ENCODE measurements at regions not wholly inside any gene's neighbourhood (a gene's known extent, or its start where the extent isn't known, plus 50 kb on each side); places are given as distances from the start of the nearest gene placed in this dataset.

- no peak overlapping the region for H3K4me3 ChIP-seq (ENCODE audit: low read depth, low read length)
- no peak for TF ChIP-seq CTCF (IDR thresholded peaks at IDR 0.05; ENCODE audit: control insufficient read depth, extremely low read depth, insufficient read depth)
- DNase-seq (ENCODE audit: low read depth): no peak
Observed at GRCh38 chr4:96916711-96917110, 1076.8 kb downstream of the PDHA2 start.

GRCh38 chr4:96936886-96937285 is 1097.0 kb downstream of the PDHA2 start:
- DNase-seq (ENCODE audit: low read depth): no peak
- no peak for TF ChIP-seq CTCF (IDR thresholded peaks at IDR 0.05; ENCODE audit: control insufficient read depth, extremely low read depth, insufficient read depth)
- H3K4me3 ChIP-seq (ENCODE audit: low read depth, low read length): no peak overlapping the region

GRCh38 chr4:96946552-96946951 is 1106.7 kb downstream of the PDHA2 start:
- DNase-seq (ENCODE audit: low read depth): no peak
- H3K4me3 ChIP-seq (ENCODE audit: low read depth, low read length): no peak overlapping the region
- no peak for TF ChIP-seq CTCF (IDR thresholded peaks at IDR 0.05; ENCODE audit: control insufficient read depth, extremely low read depth, insufficient read depth)

GRCh38 chr4:96952610-96953009 is 1112.7 kb downstream of the PDHA2 start:
- no peak overlapping the region for H3K4me3 ChIP-seq (ENCODE audit: low read depth, low read length)
- no peak for TF ChIP-seq CTCF (IDR thresholded peaks at IDR 0.05; ENCODE audit: control insufficient read depth, extremely low read depth, insufficient read depth)
- no peak for DNase-seq (ENCODE audit: low read depth)

GRCh38 chr4:96955226-96955625 is 1115.3 kb downstream of the PDHA2 start:
- DNase-seq (ENCODE audit: low read depth): no peak
- H3K4me3 ChIP-seq (ENCODE audit: low read depth, low read length): no peak overlapping the region
- TF ChIP-seq CTCF (IDR thresholded peaks at IDR 0.05; ENCODE audit: control insufficient read depth, extremely low read depth, insufficient read depth): no peak

GRCh38 chr4:96955691-96956090 is 1115.8 kb downstream of the PDHA2 start:
- TF ChIP-seq CTCF (IDR thresholded peaks at IDR 0.05; ENCODE audit: control insufficient read depth, extremely low read depth, insufficient read depth): no peak
- no peak for DNase-seq (ENCODE audit: low read depth)
- no peak overlapping the region for H3K4me3 ChIP-seq (ENCODE audit: low read depth, low read length)

- no peak for DNase-seq (ENCODE audit: low read depth)
- no peak for TF ChIP-seq CTCF (IDR thresholded peaks at IDR 0.05; ENCODE audit: control insufficient read depth, extremely low read depth, insufficient read depth)
Observed at GRCh38 chr4:96969455-96969854, 1129.6 kb downstream of the PDHA2 start.

More at GRCh38 chr4:96969455-96969854, 1129.6 kb downstream of the PDHA2 start:
- H3K4me3 ChIP-seq (ENCODE audit: low read depth, low read length): no peak overlapping the region

All from LNCaP clone FGC (cell line).